ENCODE measurements at regions not wholly inside any gene's neighbourhood (a gene's known extent, or its start where the extent isn't known, plus 50 kb on each side); places are given as distances from the start of the nearest gene placed in this dataset.

DNA sequence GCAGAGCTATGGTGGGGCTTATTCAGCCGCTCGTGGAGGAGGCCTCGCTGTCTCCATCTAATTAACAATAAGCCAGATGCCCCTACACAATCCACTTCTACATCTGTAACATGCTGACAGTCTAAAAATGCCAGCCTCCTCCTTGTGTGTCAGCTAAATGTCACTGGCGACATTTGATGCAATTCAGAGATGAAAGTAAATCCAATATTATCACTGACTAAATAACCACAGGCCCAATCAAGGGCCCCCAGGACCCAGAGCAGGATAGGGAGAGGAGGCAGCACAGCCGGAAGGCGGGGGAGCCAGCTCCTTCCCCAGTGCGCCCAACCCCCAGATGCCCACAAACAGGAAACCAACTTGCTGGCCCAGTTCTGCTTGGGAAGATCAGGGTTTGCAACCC, 76.6 kb downstream of the DMRTA2 start:
- CTCF ChIA-PET, result interaction anchor here (1.2 kb wide), 1 partner anchor 14 kb away, joined by 4 read pairs; no protein-coding TSS in a partner anchor
- intact Hi-C loops (cut with DNase I, micrococcal nuclease), result loop anchor here in 1 of 2 experiments (10.0 kb wide), 1 partner anchor 1672 kb away; no protein-coding TSS in a partner anchor
- no peak for ATAC-seq (ENCODE audit: poor library complexity)

DNA sequence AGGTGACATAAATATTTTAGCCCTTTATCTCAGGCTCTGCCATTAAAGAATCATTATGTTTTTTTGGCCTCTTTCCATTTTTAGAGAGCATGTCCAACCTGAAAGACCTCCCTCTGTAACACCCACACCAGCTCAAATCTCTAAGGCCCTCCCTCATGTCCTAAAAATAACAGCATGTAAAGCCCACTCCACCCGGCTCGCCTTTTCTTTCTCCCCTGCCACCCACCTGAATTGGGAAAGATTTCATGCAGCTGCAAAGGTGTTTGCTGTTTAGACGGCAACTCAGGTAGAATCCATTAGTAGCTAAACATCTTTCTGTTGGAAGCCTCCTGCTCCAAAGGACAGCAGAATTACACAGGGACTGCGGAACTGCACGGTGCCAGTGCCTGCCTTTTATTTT, 79.9 kb downstream of the DMRTA2 start:
- no peaks in the 10 kb centered on the region for H3K36me3 ChIP-seq (ENCODE audit: insufficient read depth, low read length)
- Mint-ChIP-seq H3K27ac (no peak overlapping the region), H3K9me3 (no peaks in the 10 kb centered on the region), H3K27me3 (peaks cover 45% of the 10 kb centered on the region), H3K36me3 (ENCODE audit: low read depth) (no peaks in the 10 kb centered on the region), H3K4me3 (no peak overlapping the region), H3K4me1 (ENCODE audit: low read depth) (no peaks in the 10 kb centered on the region)
- no peaks in the 10 kb centered on the region for H3K4me1 ChIP-seq (ENCODE audit: insufficient read depth, low read length)
- no peak overlapping the region for H3K4me3 ChIP-seq (ENCODE audit: low read length)
- ChIA-PET CTCF (no interaction called here), POLR2A (no interaction called here)
- no peak for DNase-seq
- ATAC-seq (ENCODE audit: poor library complexity), result no peak
- H3K9me3 ChIP-seq (ENCODE audit: control insufficient read depth in 1 of 2, insufficient read depth in 1 of 2, low read length in 2 of 2), result peaks cover 0 to 5% of the 10 kb centered on the region in 2 experiments
- no peak overlapping the region for H3K27ac ChIP-seq (ENCODE audit: low read depth in 1 of 2, low read length in 2 of 2)
- intact Hi-C loops (cut with DNase I, micrococcal nuclease), result loop anchor here in 1 of 2 experiments (10.0 kb wide), 1 partner anchor 1669 kb away; no protein-coding TSS in a partner anchor
- H3K27me3 ChIP-seq (ENCODE audit: control insufficient read depth in 1 of 2, insufficient read depth in 2 of 2, low read length in 2 of 2), result peaks cover 7 to 8% of the 10 kb centered on the region in 2 experiments
- TF ChIP-seq, protein P1, sequence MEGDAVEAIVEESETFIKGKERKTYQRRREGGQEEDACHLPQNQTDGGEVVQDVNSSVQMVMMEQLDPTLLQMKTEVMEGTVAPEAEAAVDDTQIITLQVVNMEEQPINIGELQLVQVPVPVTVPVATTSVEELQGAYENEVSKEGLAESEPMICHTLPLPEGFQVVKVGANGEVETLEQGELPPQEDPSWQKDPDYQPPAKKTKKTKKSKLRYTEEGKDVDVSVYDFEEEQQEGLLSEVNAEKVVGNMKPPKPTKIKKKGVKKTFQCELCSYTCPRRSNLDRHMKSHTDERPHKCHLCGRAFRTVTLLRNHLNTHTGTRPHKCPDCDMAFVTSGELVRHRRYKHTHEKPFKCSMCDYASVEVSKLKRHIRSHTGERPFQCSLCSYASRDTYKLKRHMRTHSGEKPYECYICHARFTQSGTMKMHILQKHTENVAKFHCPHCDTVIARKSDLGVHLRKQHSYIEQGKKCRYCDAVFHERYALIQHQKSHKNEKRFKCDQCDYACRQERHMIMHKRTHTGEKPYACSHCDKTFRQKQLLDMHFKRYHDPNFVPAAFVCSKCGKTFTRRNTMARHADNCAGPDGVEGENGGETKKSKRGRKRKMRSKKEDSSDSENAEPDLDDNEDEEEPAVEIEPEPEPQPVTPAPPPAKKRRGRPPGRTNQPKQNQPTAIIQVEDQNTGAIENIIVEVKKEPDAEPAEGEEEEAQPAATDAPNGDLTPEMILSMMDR (IDR thresholded peaks at IDR 0.05), result no peak

More for the DNA sequence above, 76.6 kb downstream of the DMRTA2 start:
- TF ChIP-seq, protein P1 (IDR thresholded peaks at IDR 0.05), result no peak
- H3K36me3 Mint-ChIP-seq (ENCODE audit: low read depth), result no peaks in the 10 kb centered on the region
- Histone ChIP-seq H3K9me3 (ENCODE audit: control insufficient read depth in 1 of 2, insufficient read depth in 1 of 2, low read length in 2 of 2) (peaks cover 0 to 5% of the 10 kb centered on the region in 2 experiments), H3K4me3 (ENCODE audit: low read length) (no peak overlapping the region), H3K36me3 (ENCODE audit: insufficient read depth, low read length) (no peaks in the 10 kb centered on the region), H3K27me3 (ENCODE audit: control insufficient read depth in 1 of 2, insufficient read depth in 2 of 2, low read length in 2 of 2) (peaks cover 0 to 8% of the 10 kb centered on the region in 2 experiments), H3K4me1 (ENCODE audit: insufficient read depth, low read length) (no peaks in the 10 kb centered on the region), H3K27ac (ENCODE audit: low read depth in 1 of 2, low read length in 2 of 2) (no peak overlapping the region)
- no peak overlapping the region for H3K4me3 Mint-ChIP-seq
- no peak for DNase-seq
- no peaks in the 10 kb centered on the region for H3K4me1 Mint-ChIP-seq (ENCODE audit: low read depth)
- H3K27ac Mint-ChIP-seq, result no peak overlapping the region
- POLR2A ChIA-PET, result no interaction called here
- no peaks in the 10 kb centered on the region for H3K9me3 Mint-ChIP-seq
- peaks cover 42% of the 10 kb centered on the region for H3K27me3 Mint-ChIP-seq

- no peaks in the 10 kb centered on the region for H3K9me3 Mint-ChIP-seq
Measured at GRCh38 chr1:50342525-50342924, 80.7 kb downstream of the DMRTA2 start.

More at GRCh38 chr1:50342525-50342924, 80.7 kb downstream of the DMRTA2 start:
- Mint-ChIP-seq H3K36me3 (ENCODE audit: low read depth) (no peaks in the 10 kb centered on the region), H3K27ac (no peak overlapping the region), H3K27me3 (peaks cover 44% of the 10 kb centered on the region), H3K4me1 (ENCODE audit: low read depth) (no peaks in the 10 kb centered on the region), H3K4me3 (no peak overlapping the region)
- H3K4me3 ChIP-seq (ENCODE audit: low read length), result no peak overlapping the region
- ChIA-PET POLR2A (no interaction called here), CTCF (no interaction called here)
- peaks cover 7 to 8% of the 10 kb centered on the region in 2 experiments for H3K27me3 ChIP-seq (ENCODE audit: control insufficient read depth in 1 of 2, insufficient read depth in 2 of 2, low read length in 2 of 2)
- peaks cover 0 to 5% of the 10 kb centered on the region in 2 experiments for H3K9me3 ChIP-seq (ENCODE audit: control insufficient read depth in 1 of 2, insufficient read depth in 1 of 2, low read length in 2 of 2)
- DNase-seq, result no peak
- TF ChIP-seq, protein P1 (IDR thresholded peaks at IDR 0.05), result no peak
- no peaks in the 10 kb centered on the region for H3K36me3 ChIP-seq (ENCODE audit: insufficient read depth, low read length)
- no peaks in the 10 kb centered on the region for H3K4me1 ChIP-seq (ENCODE audit: insufficient read depth, low read length)
- no peak for ATAC-seq (ENCODE audit: poor library complexity)
- no peak overlapping the region for H3K27ac ChIP-seq (ENCODE audit: low read depth in 1 of 2, low read length in 2 of 2)
- intact Hi-C loops (cut with DNase I, micrococcal nuclease), result loop anchor here in 1 of 2 experiments (10.0 kb wide), 1 partner anchor 1668 kb away; no protein-coding TSS in a partner anchor

Measured in CD4-positive, alpha-beta T cell (primary cell).